Activated CD4-positive, CD25-positive, alpha-beta regulatory T cell treated with anti-CD3 and anti-CD28 coated beads, Interleukin-2, amount 50 U/mL, for 24 hours (primary cell): ENCODE measurements at regions not wholly inside any gene's neighbourhood (a gene's known extent, or its start where the extent isn't known, plus 50 kb on each side); places are given as distances from the start of the nearest gene placed in this dataset.

Source experiments
- ATAC-seq, 2 donors: fragments of 150-1000 bp; cut with Tn5 transposase; one replicate each; pipeline ENCODE4 v1.10.0; 2021; ENCODE audit warnings: mild to moderate bottlenecking in 1 of 2, moderate library complexity in 1 of 2

DNA sequence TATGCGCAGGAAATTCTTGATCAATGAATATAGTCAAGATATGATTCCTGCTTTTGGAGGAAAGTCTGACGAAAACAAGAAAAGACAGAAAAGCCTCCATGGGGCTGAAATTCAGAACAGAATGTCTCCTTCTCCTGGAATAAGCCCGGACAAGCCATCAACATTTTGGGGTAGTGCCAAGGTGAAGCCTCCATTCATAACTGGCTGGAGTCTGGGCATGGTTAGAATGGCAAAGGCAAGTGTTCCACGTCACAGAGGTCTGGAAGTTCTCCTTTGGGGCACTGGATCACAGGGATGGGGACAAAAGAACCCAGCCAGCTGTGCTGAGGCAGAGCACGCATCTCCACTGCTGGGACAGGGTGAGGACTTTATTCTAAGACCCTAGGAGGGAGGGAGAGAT is 505.7 kb downstream of the CMPK2 start:
- no peak for ATAC-seq

- ATAC-seq: no peak
Observed at GRCh38 chr2:6362671-6363450, 502.8 kb downstream of the CMPK2 start.

GRCh38 chr2:6368281-6368680 is 497.4 kb downstream of the CMPK2 start:
- no peak for ATAC-seq

DNA sequence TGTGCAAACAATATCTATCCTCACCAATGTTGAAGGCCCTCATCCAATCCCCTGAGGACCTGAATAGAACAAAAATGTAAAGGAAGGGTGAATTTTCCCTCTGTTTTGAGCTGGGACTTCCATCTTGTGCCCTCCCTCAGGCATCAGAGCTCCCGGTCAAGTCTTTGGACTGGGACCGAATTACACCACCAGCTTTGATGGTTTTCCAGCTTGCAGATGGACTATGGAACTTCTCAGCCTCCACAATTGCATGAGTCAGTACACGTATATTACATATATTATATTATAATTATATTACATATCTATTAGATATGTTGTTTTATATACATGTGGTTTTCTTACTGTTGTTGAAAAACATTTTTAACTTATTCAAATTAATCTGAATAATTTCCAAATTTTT is 496.4 kb downstream of the CMPK2 start:
- ATAC-seq: no peak

DNA sequence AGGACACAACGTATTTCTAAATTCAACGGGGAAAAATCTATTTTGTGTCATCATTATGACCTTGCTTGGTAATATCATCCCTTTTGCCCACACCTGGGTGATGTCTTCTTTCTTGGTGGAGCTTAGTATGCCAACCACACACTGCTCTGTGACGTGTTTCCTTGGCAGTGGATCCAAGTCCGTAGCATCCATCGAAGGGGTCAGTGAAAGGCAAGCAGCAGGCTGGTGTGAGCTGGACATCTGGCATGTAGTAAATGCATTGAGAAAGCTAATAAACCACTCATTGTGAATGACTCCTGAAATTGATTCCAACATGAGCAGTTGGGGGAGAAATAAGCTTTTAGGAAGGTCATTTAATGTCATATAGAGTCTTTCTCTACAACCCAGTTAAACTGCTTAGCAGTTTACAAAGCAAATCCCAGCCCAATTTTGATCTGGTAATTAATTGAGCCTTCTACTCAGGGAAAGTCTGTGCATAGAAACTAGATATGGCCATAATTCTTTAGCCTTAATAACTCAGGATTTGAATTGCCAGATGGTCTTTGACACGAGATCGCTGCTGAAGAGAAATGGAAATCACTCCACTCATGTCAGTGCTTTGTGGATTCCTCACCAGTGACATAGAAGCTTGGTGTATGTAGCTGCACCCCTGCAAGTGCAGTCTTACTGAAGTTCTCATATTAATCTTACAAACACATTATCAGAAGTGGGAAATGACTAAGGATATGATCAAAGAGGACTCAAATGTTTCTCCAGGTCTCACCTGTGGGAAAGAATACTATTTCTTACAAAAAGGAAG is 494.8 kb downstream of the CMPK2 start:
- ATAC-seq: no peak

GRCh38 chr2:6372317-6372901 is 493.3 kb downstream of the CMPK2 start:
- ATAC-seq: no peak

DNA sequence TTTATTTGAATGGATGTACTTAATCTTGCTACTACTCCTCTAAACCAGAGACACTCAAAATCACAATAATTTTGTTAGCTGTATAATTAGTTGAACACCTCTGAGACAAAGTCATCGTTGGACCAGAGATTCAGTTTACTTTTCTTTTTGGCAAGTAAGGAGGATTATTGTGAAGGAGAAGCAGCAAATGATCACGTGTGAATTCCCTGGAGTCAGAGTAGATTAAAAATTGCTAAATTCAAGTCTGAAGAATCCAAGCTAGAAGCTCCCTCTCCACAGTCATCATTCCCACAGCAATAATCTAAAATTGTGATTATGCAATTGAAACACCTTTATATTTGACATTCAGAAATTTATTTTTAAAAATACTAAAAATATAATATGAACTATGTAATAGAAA is 484.4 kb downstream of the CMPK2 start:
- ATAC-seq: no peak

GRCh38 chr2:6384341-6384740 is 481.4 kb downstream of the CMPK2 start:
- ATAC-seq: no peak

DNA sequence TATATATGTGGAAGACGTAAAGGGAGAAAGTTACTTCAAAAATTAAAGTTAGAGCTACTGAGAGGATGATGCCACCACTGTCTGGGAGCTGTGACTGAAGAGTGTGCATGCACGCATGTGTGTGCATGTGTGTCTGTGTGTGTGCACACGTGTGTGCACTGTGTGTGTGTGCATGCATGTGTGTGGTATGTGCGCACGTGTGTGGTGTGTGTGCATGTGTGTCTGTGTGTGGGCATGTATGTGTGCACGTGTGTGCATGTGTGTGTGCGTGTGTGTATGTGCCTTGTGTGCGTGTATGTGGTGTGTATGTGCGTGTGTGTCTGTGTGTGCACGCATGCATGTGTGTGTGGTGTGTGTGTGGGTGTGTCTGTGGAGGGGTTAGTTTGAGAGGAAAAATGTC is 473.4 kb downstream of the CMPK2 start:
- no peak for ATAC-seq

DNA sequence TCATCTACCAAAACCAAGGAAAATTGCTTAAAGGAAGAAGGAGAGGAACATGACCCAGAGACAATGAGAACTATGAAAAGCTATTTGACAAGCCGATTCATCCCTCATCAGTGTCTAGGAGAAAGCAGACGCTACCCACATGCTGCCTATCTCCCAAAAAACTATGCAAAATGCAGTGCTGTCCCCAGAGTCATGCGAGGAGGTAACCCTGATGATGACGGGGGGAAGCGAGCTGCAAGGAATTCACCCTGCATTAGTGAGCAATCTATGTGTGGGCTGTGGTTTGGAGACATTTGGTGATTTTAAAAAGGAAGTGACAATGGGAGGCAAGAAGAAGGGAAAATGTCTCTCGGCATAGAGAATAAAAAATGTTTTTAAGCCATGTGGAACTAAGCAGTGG is 472.7 kb downstream of the CMPK2 start:
- ATAC-seq: no peak

- no peak for ATAC-seq
Observed at GRCh38 chr2:6393819-6394218, 471.9 kb downstream of the CMPK2 start.

GRCh38 chr2:6394276-6394675 is 471.4 kb downstream of the CMPK2 start:
- ATAC-seq: no peak

DNA sequence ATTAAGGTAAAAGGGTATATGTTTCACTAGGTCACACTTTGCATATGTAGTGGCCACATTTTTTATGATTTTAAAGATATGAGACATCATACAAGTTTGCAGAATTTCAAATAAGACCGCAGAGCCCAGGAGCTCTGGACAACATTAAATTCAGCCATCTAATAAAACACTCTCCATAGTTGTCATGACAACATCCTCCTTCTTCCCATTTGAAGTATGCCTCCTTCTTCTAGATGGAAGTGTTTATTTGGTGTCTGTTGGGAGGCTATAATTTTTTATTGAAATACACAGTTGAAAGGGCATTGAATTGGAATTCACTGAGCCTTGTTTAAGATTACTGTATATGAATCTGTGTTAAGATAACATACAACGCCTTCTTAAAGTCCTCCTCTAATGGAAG is 467.3 kb downstream of the CMPK2 start:
- no peak for ATAC-seq

DNA sequence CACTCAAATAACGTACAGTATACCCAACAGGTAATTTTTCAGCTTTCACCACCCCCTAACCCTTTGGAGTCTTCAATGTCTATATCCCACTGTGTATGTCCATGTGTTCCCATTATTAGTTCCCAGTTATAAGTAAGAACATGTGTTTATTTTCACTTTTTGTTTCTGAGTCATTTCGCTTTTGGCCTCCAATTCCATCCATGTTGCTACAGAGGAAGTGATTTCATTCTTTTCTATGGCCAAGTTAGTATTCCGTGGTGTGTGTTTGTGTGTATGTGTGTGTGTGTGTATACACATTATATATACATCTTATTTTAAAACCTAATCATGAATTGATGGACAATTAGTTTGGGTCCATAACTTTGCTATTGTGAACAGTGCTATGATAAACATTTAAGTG is 464.4 kb downstream of the CMPK2 start:
- no peak for ATAC-seq

DNA sequence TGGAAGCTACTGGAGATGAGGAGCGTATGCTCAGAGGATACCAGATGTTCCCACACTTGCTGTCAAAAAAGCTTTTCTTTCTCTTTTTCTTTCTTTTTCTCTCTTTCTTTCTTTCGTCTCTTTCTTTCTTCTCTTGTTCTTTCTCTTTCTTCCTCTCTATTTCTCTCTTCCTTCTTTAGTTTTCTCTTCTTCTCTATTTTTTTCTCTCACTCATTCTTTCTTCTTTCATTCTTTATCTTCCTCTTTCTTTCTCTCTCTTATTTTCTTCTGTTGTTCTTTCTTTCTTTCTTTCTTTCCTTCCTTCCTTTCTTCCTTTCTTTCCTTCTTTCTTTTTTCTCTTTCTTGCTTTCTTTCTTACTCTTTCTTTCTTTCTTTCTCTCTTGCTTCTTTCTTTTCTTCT is 457.6 kb downstream of the CMPK2 start:
- no peak for ATAC-seq

GRCh38 chr2:6410313-6410712 is 455.4 kb downstream of the CMPK2 start:
- no peak for ATAC-seq

DNA sequence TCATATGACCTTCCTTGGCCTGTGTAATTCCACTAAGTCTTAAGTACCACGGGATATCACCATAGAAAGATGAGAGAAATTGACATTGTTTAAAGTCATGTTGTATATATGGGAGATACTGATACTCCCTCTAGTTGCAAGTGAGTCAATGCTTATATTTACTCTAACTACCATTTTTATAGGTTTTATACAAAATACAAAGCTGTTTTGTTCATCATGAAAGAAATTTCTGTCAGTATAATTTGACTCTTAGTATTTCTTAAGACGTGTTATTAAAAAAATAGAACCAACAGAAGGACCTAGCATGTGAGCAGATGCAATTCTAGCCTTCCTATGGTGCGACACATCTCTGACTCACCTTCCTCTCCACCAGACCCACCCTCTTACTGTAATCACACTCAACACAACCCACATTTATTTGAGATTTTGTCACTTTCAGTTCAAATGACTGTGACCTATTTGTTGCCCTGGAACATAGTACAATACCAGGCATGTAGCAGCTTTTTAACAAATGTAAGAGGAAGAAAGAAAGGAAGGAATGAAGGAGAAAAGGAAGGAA is 453.1 kb downstream of the CMPK2 start:
- ATAC-seq: no peak

DNA sequence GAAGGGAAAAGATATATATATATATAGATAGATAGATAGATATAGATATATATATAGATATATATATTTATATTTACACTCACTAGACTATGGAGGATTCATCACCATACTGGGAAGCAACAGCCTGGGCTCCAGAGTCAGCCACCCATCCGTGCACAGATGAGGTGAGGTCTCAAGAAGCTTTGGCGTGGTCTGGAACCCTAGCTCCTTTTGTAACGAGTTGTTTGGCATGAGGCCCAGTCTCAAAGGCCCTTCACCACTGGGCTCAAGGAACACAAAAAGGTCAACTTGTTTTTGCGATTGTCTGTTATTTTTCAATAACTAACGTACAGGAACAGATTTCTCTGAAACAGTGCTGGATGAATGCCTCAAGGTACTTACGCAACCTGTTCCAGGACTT is 448.7 kb downstream of the CMPK2 start:
- ATAC-seq: no peak

GRCh38 chr2:6418291-6418690 is 447.4 kb downstream of the CMPK2 start:
- ATAC-seq: no peak

DNA sequence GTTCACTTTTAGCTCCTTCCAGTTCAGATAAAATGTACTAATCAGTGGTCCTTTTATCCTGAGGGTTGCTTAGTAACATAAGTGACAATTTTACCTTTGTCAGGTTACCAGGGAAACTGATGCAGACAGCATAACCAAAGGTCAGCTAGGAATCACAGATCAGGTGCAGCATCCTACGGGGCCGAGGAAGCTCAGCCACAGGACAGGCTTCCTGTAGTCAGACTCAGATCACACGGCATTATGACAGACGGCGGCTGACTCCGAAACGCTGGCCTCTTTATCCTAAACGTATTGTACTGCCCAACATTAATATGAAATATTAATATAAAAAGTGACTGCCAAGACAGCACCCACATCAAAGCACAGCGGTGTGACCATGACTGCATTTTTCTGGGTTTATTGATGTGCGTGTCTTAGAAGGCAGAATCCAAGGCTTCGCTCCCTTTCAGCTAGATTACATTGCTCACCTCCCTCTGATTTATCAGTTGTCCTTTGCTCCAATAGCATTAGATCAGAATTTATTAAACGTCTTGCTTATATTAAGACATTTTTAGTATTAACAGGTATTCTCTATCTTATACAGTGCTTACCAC is 444.5 kb downstream of the CMPK2 start:
- no peak for ATAC-seq

GRCh38 chr2:6421888-6422287 is 443.8 kb downstream of the CMPK2 start:
- no peak for ATAC-seq

DNA sequence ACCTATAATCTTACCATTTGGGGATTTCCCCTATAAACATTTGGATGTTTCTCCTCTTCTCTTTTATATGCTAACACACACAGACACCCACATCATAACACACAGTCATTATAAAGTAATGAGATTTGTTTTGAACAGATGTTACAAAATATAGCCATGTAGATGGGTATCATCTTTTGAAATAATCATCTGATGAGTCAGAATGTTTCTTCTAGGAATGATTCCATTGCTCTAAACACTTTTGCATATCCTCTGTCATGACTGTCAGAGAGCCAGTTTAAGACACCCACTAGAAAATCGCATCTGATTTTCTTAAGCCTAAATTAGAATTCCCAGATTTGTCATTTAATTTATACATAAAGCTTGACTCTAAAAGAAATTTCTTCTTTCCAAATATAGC is 442.6 kb downstream of the CMPK2 start:
- ATAC-seq: no peak

DNA sequence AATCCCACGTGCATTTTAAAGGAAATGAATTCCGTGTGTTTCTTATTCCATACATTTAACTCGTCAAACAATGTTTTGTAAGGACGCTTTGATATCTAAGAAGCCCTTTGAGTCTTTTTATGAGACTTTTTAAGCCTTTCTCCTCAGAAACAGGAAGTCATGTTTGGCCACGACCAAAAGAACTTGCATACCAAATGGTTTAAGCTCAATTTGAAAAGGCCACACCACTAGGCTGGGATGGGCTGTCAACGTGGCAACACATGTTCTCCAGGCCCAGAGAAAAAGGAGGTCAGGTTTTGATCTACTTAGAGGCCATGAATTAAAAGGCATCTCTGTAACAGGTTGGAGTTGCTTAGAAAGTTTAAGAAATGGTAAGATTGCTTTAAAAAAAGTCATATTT is 441.8 kb downstream of the CMPK2 start:
- no peak for ATAC-seq
